ENCODE measurements at regions not wholly inside any gene's neighbourhood (a gene's known extent, or its start where the extent isn't known, plus 50 kb on each side); places are given as distances from the start of the nearest gene placed in this dataset.

DNA sequence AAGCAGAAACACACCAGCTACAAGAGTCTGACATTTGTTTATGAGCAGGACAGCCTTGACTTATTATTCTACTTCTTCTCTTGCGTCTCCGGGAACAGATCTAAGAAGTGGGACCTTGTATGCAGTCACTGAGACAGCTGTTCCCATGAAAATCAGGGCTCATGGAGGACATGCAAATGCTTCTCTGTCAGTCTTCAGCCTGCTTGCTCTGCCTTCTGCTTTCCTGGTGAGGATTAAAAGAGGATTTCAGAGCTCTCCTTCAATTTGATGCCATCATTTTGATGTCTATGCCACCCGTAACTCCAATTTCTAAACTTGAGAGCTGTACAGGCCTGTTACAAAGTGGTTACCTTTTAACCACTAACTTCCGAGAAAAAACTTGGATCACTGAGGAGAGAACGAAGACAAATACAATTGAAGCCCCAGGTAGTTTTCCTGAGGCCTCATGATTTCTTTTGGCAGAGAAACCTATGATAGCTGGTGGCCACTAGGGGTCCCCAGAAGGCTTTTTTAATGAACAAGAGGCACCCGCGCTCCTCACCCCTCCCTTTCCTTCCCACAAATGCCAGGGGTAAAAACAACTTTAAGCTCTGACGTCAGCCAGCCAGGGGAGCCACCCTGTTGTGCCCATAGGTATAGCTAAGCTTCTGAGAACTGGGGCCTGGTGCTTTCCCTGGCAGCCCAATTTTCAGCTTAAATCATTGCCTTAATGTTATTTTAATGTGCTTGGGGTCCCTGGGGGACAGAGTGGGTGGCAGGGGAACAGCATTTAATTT, 97.0 kb downstream of the DDIT4L start:
- Histone ChIP-seq H3K4me2 (ENCODE audit: unreplicated experiment) (peak overlapping the region; percentile 45), H3F3A (ENCODE audit: insufficient read depth) (peaks cover 8% of the 10 kb centered on the region; the same call in 1 of the 2 replicates), H2AFZ (peak overlapping the region; percentile 78), H3K4me3 (no peak overlapping the region), H3K9me2 (ENCODE audit: insufficient read depth) (no peaks in the 10 kb centered on the region), H3K27me3 (replicated peaks; ENCODE audit: insufficient read depth) (no peaks in the 10 kb centered on the region), H3K9ac (0 out of 2 replicates have a peak overlapping the region, but pooled peaks have one; percentile 42), H3K4me1 (ENCODE audit: insufficient read depth) (peaks cover 22% of the 10 kb centered on the region), H3K9me3 (ENCODE audit: low read depth) (no peaks in the 10 kb centered on the region), H3K79me2 (ENCODE audit: insufficient read depth) (no peaks in the 10 kb centered on the region), H3K36me3 (ENCODE audit: low read depth) (no peaks in the 10 kb centered on the region), H4K20me1 (ENCODE audit: insufficient read depth) (no peaks in the 10 kb centered on the region), H3K27ac (no peak overlapping the region)
- in situ Hi-C loops (cut with MboI): no loop called here
- TF ChIP-seq EZH2 (IDR thresholded peaks at IDR 0.05; ENCODE audit: insufficient read depth, poor library complexity, severe bottlenecking): no peak
- no peak for TF ChIP-seq EZH2phosphoT487 (IDR thresholded peaks at IDR 0.05; ENCODE audit: insufficient read depth, low read depth)
- 25 to 26% methylated on average over 8 of the region's 8 CpGs for WGBS, 2 experiments (ENCODE audit: low coverage in 1 of 2, low lambda C conversion rate in 2 of 2, missing lambda C conversion rate in 2 of 2)
- DNase-seq: peak; percentile 94

DNA sequence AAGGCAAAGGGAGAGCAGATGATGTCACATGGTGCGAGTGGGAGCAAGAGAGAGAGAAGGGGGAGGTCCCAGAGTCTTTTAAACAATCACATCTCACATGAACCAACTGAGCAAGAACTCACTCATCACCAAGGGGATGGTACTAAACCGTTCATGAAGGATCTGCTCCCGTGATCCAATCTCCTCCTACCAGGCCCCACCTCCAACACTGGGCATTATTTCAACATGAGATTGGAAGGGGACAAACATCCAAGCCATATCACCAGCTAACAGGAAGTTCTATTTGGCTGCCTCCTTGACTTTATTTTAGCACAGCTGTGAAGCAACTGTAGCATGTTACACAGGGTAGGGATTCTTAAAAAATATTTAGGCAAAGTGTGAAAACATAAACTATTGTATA, 102.5 kb downstream of the DDIT4L start:
- H4K20me1 ChIP-seq (ENCODE audit: insufficient read depth): no peaks in the 10 kb centered on the region
- no peaks in the 10 kb centered on the region for H3K36me3 ChIP-seq (ENCODE audit: low read depth)
- no peak overlapping the region for H3K4me3 ChIP-seq
- H3F3A ChIP-seq (ENCODE audit: insufficient read depth): peaks cover 19% of the 10 kb centered on the region
- peak overlapping the region; percentile 70 for H2AFZ ChIP-seq
- H3K79me2 ChIP-seq (ENCODE audit: insufficient read depth): no peaks in the 10 kb centered on the region
- peaks cover 23% of the 10 kb centered on the region for H3K4me1 ChIP-seq (ENCODE audit: insufficient read depth)
- no peaks in the 10 kb centered on the region for H3K9me3 ChIP-seq (ENCODE audit: low read depth)
- in situ Hi-C loops (cut with MboI): no loop called here
- peak; percentile 53 for DNase-seq
- H3K9me2 ChIP-seq (ENCODE audit: insufficient read depth): no peaks in the 10 kb centered on the region
- WGBS, 2 experiments (ENCODE audit: low coverage in 1 of 2, low lambda C conversion rate in 2 of 2, missing lambda C conversion rate in 2 of 2): 0% methylated on average over 3 of the region's 3 CpGs
- H3K9ac ChIP-seq: no peak overlapping the region
- peak overlapping the region; percentile 48 for H3K27ac ChIP-seq
- H3K4me2 ChIP-seq (ENCODE audit: unreplicated experiment): peak overlapping the region; percentile 46
- TF ChIP-seq EZH2phosphoT487 (IDR thresholded peaks at IDR 0.05; ENCODE audit: insufficient read depth, low read depth): no peak
- TF ChIP-seq EZH2 (IDR thresholded peaks at IDR 0.05; ENCODE audit: insufficient read depth, poor library complexity, severe bottlenecking): no peak
- no peaks in the 10 kb centered on the region for H3K27me3 ChIP-seq (replicated peaks; ENCODE audit: insufficient read depth)

DNA sequence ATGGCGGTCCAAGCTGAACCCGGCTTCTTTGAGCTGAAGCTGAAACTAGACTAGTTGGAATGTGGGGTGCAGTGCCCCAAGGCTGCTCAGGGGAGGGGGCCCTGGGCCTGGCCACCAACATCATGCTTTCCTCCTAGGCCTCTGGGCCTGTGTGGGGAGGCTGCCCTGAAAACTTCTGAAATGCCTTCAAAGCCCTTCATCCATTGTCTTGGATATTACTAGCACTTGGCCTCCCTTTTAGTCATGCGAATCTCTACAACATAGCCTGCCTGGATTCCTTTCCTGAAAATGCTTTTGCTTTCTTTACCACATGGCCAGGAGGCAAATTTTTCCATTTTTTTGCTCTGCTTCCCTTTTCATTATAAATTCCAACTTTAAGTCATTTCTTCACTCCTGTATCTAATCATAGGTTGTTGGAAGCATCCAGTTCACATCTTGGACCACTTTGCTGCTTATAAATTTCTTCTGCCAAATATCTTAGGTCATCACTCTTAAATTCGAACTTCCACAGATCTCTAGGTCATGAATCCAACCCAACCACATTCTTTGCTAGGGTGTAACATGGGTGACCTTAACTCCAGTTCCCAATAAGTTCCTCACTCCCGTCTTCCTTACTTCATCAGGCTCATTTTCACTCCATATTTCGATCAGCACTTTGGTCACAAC, 103.4 kb downstream of the DDIT4L start:
- Histone ChIP-seq H3K4me1 (ENCODE audit: insufficient read depth) (peaks cover 23% of the 10 kb centered on the region), H3F3A (ENCODE audit: insufficient read depth) (peaks cover 19% of the 10 kb centered on the region), H3K27ac (peak overlapping the region; percentile 48), H3K9me2 (ENCODE audit: insufficient read depth) (no peaks in the 10 kb centered on the region), H3K27me3 (replicated peaks; ENCODE audit: insufficient read depth) (no peaks in the 10 kb centered on the region), H4K20me1 (ENCODE audit: insufficient read depth) (no peaks in the 10 kb centered on the region), H3K4me2 (ENCODE audit: unreplicated experiment) (peak overlapping the region; percentile 46), H2AFZ (peak overlapping the region; percentile 70), H3K9ac (no peak overlapping the region), H3K79me2 (ENCODE audit: insufficient read depth) (no peaks in the 10 kb centered on the region), H3K9me3 (ENCODE audit: low read depth) (no peaks in the 10 kb centered on the region), H3K4me3 (no peak overlapping the region), H3K36me3 (ENCODE audit: low read depth) (no peaks in the 10 kb centered on the region)
- peak; percentile 54 for DNase-seq
- in situ Hi-C loops (cut with MboI): no loop called here
- TF ChIP-seq EZH2phosphoT487 (IDR thresholded peaks at IDR 0.05; ENCODE audit: insufficient read depth, low read depth) (no peak), EZH2 (IDR thresholded peaks at IDR 0.05; ENCODE audit: insufficient read depth, poor library complexity, severe bottlenecking) (no peak)
- 40 to 41% methylated on average over 6 of the region's 6 CpGs for WGBS, 2 experiments (ENCODE audit: low coverage in 1 of 2, low lambda C conversion rate in 2 of 2, missing lambda C conversion rate in 2 of 2)

DNA sequence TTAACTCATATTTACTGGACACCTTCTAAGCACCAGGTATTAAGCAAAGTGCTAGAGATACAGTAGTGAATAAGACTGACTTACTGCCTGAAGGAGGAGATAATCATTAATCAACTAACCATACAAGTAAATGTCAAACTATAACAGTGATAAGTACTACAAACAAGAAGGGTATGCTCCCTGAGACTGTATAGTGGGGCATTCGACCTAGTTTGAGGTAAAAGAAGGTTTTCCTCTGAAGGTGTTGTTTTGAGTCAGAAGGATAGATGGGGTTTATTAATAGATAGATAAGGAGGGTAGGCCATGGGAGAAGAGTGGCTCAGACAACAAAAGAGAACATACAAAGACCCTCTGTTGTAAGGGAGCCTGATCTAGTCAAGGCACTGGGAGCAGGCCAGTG, 105.4 kb downstream of the DDIT4L start:
- Histone ChIP-seq H3K9ac (no peak overlapping the region), H3K27me3 (replicated peaks; ENCODE audit: insufficient read depth) (no peaks in the 10 kb centered on the region), H3F3A (ENCODE audit: insufficient read depth) (peaks cover 19% of the 10 kb centered on the region), H3K79me2 (ENCODE audit: insufficient read depth) (no peaks in the 10 kb centered on the region), H3K9me2 (ENCODE audit: insufficient read depth) (no peaks in the 10 kb centered on the region), H3K4me2 (ENCODE audit: unreplicated experiment) (no peak overlapping the region), H3K36me3 (ENCODE audit: low read depth) (no peaks in the 10 kb centered on the region), H3K27ac (no peak overlapping the region), H4K20me1 (ENCODE audit: insufficient read depth) (no peaks in the 10 kb centered on the region), H3K9me3 (ENCODE audit: low read depth) (no peaks in the 10 kb centered on the region), H2AFZ (no peak overlapping the region), H3K4me1 (ENCODE audit: insufficient read depth) (peaks cover 23% of the 10 kb centered on the region), H3K4me3 (no peak overlapping the region)
- in situ Hi-C loops (cut with MboI): no loop called here
- 63 to 83% methylated on average over 1 of the region's 1 CpG for WGBS, 2 experiments (ENCODE audit: low coverage in 1 of 2, low lambda C conversion rate in 2 of 2, missing lambda C conversion rate in 2 of 2)
- DNase-seq: no peak
- no peak for TF ChIP-seq EZH2 (IDR thresholded peaks at IDR 0.05; ENCODE audit: insufficient read depth, poor library complexity, severe bottlenecking)
- no peak for TF ChIP-seq EZH2phosphoT487 (IDR thresholded peaks at IDR 0.05; ENCODE audit: insufficient read depth, low read depth)
